OCI-LY7 (cell line): ENCODE measurements at regions not wholly inside any gene's neighbourhood (a gene's known extent, or its start where the extent isn't known, plus 50 kb on each side); places are given as distances from the start of the nearest gene placed in this dataset.

Experiments
- CTCF ChIP-seq: fragments of 200-600 bp; sonication (generic); conservative IDR thresholded peaks from 2 replicates; pipeline ENCODE4 v1.5.1; 2014; ENCODE audit warnings: mild to moderate bottlenecking, antibody characterized with exemption, low read length, moderate library complexity, mixed read lengths
- EZH2phosphoT487 ChIP-seq: fragments of 200-600 bp; sonication (generic); IDR thresholded peaks from 2 replicates; pipeline ENCODE4 v1.6.1; 2018; ENCODE audit warnings: low read depth, borderline replicate concordance, mild to moderate bottlenecking, mixed run types, antibody characterized with exemption, low read length, moderate library complexity, mixed read lengths

- peak; percentile 90 for TF ChIP-seq CTCF
- no peak for TF ChIP-seq EZH2phosphoT487
These were observed 97.9 kb upstream of the RGS1 start for GRCh38 chr1:192477630-192478029.
